Activated B cell treated with CpG ODN at 0.5 μM for 24 hours (primary cell): ENCODE measurements at regions not wholly inside any gene's neighbourhood (a gene's known extent, or its start where the extent isn't known, plus 50 kb on each side); places are given as distances from the start of the nearest gene placed in this dataset.

ENCODE experiments used
- ATAC-seq: fragments of 200-7000 bp; cut with Tn5 transposase; one replicate; pipeline ENCODE4 v1.10.0; 2021; ENCODE audit warnings: low read depth, mild to moderate bottlenecking, moderate library complexity
- CTCF ChIA-PET: fragments of 350-600 bp; sonication (Branson Sonifier 250); formaldehyde crosslinking; loops from one replicate; lab custom pipeline; 2021; ENCODE audit warnings: antibody characterized with exemption; lab: Charles Lee
- POLR2A ChIA-PET: fragments of 350-600 bp; sonication (Branson Sonifier 250); formaldehyde crosslinking; loops from one replicate; lab custom pipeline; 2021; ENCODE audit warnings: antibody characterized with exemption; lab: Charles Lee
- DNase-seq: peaks from one replicate; pipeline ENCODE4 v3.0.0; 2022
- H3K27ac Mint-ChIP-seq: one replicate; pipeline ENCODE4 v1.8.0; 2020; ENCODE audit warnings: mixed read lengths
- H3K27me3 Mint-ChIP-seq: one replicate; pipeline ENCODE4 v1.8.0; 2021; ENCODE audit warnings: mixed read lengths
- H3K36me3 Mint-ChIP-seq: one replicate; pipeline ENCODE4 v1.8.0; 2021; ENCODE audit warnings: low read depth, mixed read lengths
- H3K4me1 Mint-ChIP-seq: one replicate; pipeline ENCODE4 v1.8.0; 2021; ENCODE audit warnings: mixed read lengths
- H3K4me3 Mint-ChIP-seq: one replicate; pipeline ENCODE4 v1.8.0; 2020; ENCODE audit warnings: mild to moderate bottlenecking, mixed read lengths
- H3K9me3 Mint-ChIP-seq: one replicate; pipeline ENCODE4 v1.8.0; 2020; ENCODE audit warnings: mixed read lengths
- CTCF ChIP-seq: fragments of 200-600 bp; IDR thresholded peaks from one replicate; pipeline ENCODE4 v1.8.0; 2022; ENCODE audit warnings: antibody characterized with exemption, mild to moderate bottlenecking
- intact Hi-C: fragments of 100-400 bp; cut with micrococcal nuclease; formaldehyde crosslinking; loops from one replicate; pipeline ENCODE4 v1.15.1; 2024

GRCh38 chr15:98330692-98331435 lies 317.5 kb upstream of the IGF1R start:
- intact Hi-C loops: no loop called here
- Mint-ChIP-seq H3K9me3 (no peaks in the 10 kb centered on the region), H3K27ac (no peak overlapping the region), H3K4me3 (no peak overlapping the region), H3K27me3 (no peaks in the 10 kb centered on the region), H3K4me1 (no peaks in the 10 kb centered on the region), H3K36me3 (no peaks in the 10 kb centered on the region)
- ATAC-seq (no peak), DNase-seq (no peak)
- POLR2A ChIA-PET: no interaction called here
- CTCF ChIA-PET: no interaction called here
- no peak for TF ChIP-seq CTCF

DNA sequence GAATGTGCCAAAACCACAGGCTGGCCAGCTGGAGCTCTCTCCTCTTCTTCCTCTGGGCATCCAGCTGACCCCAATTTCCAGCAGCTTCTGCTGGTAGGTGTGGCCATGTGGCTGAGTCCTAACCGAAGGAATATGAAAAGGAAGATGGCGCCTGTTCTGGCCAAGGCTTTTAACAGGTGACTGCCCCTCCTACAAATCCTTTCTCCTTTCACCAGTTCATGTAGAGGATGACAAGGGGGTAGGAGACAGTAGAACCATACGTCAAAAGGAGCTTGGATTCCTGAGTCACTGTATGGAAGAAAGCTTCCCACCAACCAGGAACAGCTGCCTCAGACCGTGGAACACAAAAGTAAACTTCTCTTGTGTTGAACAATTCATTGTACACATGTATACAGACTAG lies 316.7 kb upstream of the IGF1R start:
- ATAC-seq (no peak), DNase-seq (no peak)
- no peaks in the 10 kb centered on the region for H3K4me1 Mint-ChIP-seq
- no peaks in the 10 kb centered on the region for H3K36me3 Mint-ChIP-seq
- no peak overlapping the region for H3K4me3 Mint-ChIP-seq
- ChIA-PET POLR2A (no interaction called here), CTCF (no interaction called here)
- intact Hi-C loops: no loop called here
- TF ChIP-seq CTCF: no peak
- no peaks in the 10 kb centered on the region for H3K27me3 Mint-ChIP-seq
- no peaks in the 10 kb centered on the region for H3K9me3 Mint-ChIP-seq
- H3K27ac Mint-ChIP-seq: no peak overlapping the region

GRCh38 chr15:98333251-98333650 lies 315.1 kb upstream of the IGF1R start:
- DNase-seq: no peak
- POLR2A ChIA-PET: no interaction called here
- Mint-ChIP-seq H3K27ac (no peak overlapping the region), H3K9me3 (no peaks in the 10 kb centered on the region), H3K4me3 (no peak overlapping the region), H3K27me3 (no peaks in the 10 kb centered on the region), H3K36me3 (no peaks in the 10 kb centered on the region), H3K4me1 (no peaks in the 10 kb centered on the region)
- CTCF ChIA-PET: no interaction called here
- no peak for ATAC-seq
- intact Hi-C loops: no loop called here
- no peak for TF ChIP-seq CTCF

DNA sequence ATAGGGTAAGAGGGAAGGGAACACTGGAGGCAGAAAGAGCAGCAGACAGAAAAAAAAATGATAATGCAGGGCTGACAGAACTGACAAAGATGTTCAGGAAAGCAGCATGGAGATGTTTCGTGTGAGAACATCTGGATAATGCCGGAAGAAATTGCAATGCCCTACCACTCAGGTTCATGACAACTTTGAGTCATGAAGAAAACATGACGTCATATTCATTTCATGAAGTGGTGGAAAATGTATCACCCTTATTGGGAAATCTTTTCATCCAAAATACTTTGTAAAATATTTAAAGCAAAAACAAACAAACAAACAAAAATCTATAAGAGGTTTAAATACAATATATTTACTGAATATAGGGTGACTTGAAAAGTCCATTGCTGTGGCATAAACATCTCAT lies 305.4 kb upstream of the IGF1R start:
- intact Hi-C loops: no loop called here
- ATAC-seq (no peak), DNase-seq (no peak)
- H3K36me3 Mint-ChIP-seq: no peaks in the 10 kb centered on the region
- no peak overlapping the region for H3K4me3 Mint-ChIP-seq
- H3K27ac Mint-ChIP-seq: no peak overlapping the region
- H3K4me1 Mint-ChIP-seq: no peaks in the 10 kb centered on the region
- TF ChIP-seq CTCF: no peak
- H3K9me3 Mint-ChIP-seq: no peaks in the 10 kb centered on the region
- ChIA-PET CTCF (no interaction called here), POLR2A (no interaction called here)
- no peaks in the 10 kb centered on the region for H3K27me3 Mint-ChIP-seq

GRCh38 chr15:98344591-98344990 lies 303.7 kb upstream of the IGF1R start:
- no peak overlapping the region for H3K27ac Mint-ChIP-seq

More at GRCh38 chr15:98344591-98344990, 303.7 kb upstream of the IGF1R start:
- DNase-seq: no peak
- Mint-ChIP-seq H3K4me1 (no peaks in the 10 kb centered on the region), H3K4me3 (no peak overlapping the region), H3K27me3 (no peaks in the 10 kb centered on the region), H3K9me3 (no peaks in the 10 kb centered on the region), H3K36me3 (no peaks in the 10 kb centered on the region)
- CTCF ChIA-PET: no interaction called here
- no peak for ATAC-seq
- intact Hi-C loops: no loop called here
- POLR2A ChIA-PET: no interaction called here
- TF ChIP-seq CTCF: no peak
